Kidney (tissue), 13 donors: ENCODE measurements at regions not wholly inside any gene's neighbourhood (a gene's known extent, or its start where the extent isn't known, plus 50 kb on each side); places are given as distances from the start of the nearest gene placed in this dataset.

Source experiments
- DNase-seq, 5 donors: peaks; one replicate each; pipeline ENCODE4 v3.0.0-alpha.2; 2013 to 2020
- FAIRE-seq: peaks from 2 replicates; lab custom pipeline; 2012; peaks lifted over from hg19 to GRCh38; lab: Jason Lieb, UNC
- H3K27ac ChIP-seq, 2 donors: one replicate each; pipeline ENCODE4 v1.7.0; 2013; ENCODE audit warnings: low read depth in 2 of 2, low read length in 2 of 2, inconsistent platforms in 1 of 2
- H3K27me3 ChIP-seq: one replicate; pipeline ENCODE4 v1.7.1; 2013; ENCODE audit warnings: low read length, inconsistent platforms; ENCODE audit not compliant: control insufficient read depth, insufficient read depth
- H3K36me3 ChIP-seq, 3 donors: one replicate each; pipeline versions ENCODE4 v1.7.0 to v1.7.1; 2013; ENCODE audit warnings: low read length in 3 of 3, control low read depth in 1 of 3, inconsistent platforms in 1 of 3; ENCODE audit not compliant: insufficient read depth in 3 of 3, control insufficient read depth in 2 of 3
- H3K4me1 ChIP-seq, 3 donors: one replicate each; pipeline versions ENCODE4 v1.7.0 to v1.7.1; 2013; ENCODE audit warnings: low read length in 3 of 3, inconsistent platforms in 1 of 3, low read depth in 1 of 3; ENCODE audit not compliant: control insufficient read depth in 2 of 3, insufficient read depth in 2 of 3
- H3K4me3 ChIP-seq, 3 donors: one replicate each; pipeline versions ENCODE4 v1.7.0 to v1.8.1; 2013; ENCODE audit warnings: low read length in 3 of 3, control low read depth in 1 of 3, inconsistent platforms in 1 of 3
- H3K9ac ChIP-seq, 3 donors: one replicate each; pipeline versions ENCODE4 v1.7.0 to v1.7.1; 2013; ENCODE audit warnings: low read length in 3 of 3, control low read depth in 1 of 3, inconsistent platforms in 1 of 3
- H3K9me3 ChIP-seq, 3 donors: one replicate each; pipeline versions ENCODE4 v1.7.0 to v1.7.1; 2013; ENCODE audit warnings: low read length in 3 of 3, control low read depth in 1 of 3, inconsistent platforms in 1 of 3; ENCODE audit not compliant: control insufficient read depth in 2 of 3, insufficient read depth in 1 of 3
- CTCF ChIP-seq: IDR thresholded peaks from 3 replicates; pipeline ENCODE4 v1.5.1; 2012; ENCODE audit warnings: mild to moderate bottlenecking, moderate library complexity, borderline replicate concordance; ENCODE audit not compliant: insufficient read depth; ENCODE audit errors: extremely low read depth
- intact Hi-C: fragments of 100-400 bp; cut with DNase I; formaldehyde crosslinking; loops from one replicate; pipeline ENCODE4 v1.11.1; 2022
- donor health status: control.
- donor health status: control.
- donor health status: control.
- donor health status: control.
- donor health status: control.
- donor health status: DM: yes; HTN: yes; CAD: no.
- donor health status: Normal renal cell carcinoma (clear cell type).

GRCh38 chr7:86328801-86329433, 314.8 kb upstream of the GRM3 start:
- no peaks in the 10 kb centered on the region for H3K4me1 ChIP-seq
- FAIRE-seq (no peak), DNase-seq (no peak)
- no peak for TF ChIP-seq CTCF
- no peak overlapping the region for H3K9ac ChIP-seq
- no peak overlapping the region for H3K4me3 ChIP-seq
- intact Hi-C loops = no loop called here
- H3K27me3 ChIP-seq = no peaks in the 10 kb centered on the region
- H3K27ac ChIP-seq = no peak overlapping the region
- no peaks in the 10 kb centered on the region for H3K36me3 ChIP-seq
- H3K9me3 ChIP-seq = no peaks in the 10 kb centered on the region

GRCh38 chr7:86326847-86327246, 316.9 kb upstream of the GRM3 start:
- no peaks in the 10 kb centered on the region for H3K4me1 ChIP-seq
- no peaks in the 10 kb centered on the region for H3K9me3 ChIP-seq
- no peaks in the 10 kb centered on the region for H3K36me3 ChIP-seq
- no peak overlapping the region for H3K27ac ChIP-seq
- DNase-seq (no peak), FAIRE-seq (no peak)
- intact Hi-C loops = no loop called here
- TF ChIP-seq CTCF = no peak
- H3K4me3 ChIP-seq = no peak overlapping the region
- H3K9ac ChIP-seq = no peak overlapping the region
- no peaks in the 10 kb centered on the region for H3K27me3 ChIP-seq

- FAIRE-seq = no peak
- intact Hi-C loops = no loop called here
- Histone ChIP-seq H3K27me3 (no peaks in the 10 kb centered on the region), H3K36me3 (no peaks in the 10 kb centered on the region), H3K27ac (no peak overlapping the region), H3K4me1 (no peaks in the 10 kb centered on the region), H3K9me3 (no peaks in the 10 kb centered on the region), H3K4me3 (no peak overlapping the region), H3K9ac (no peak overlapping the region)
- no peak for TF ChIP-seq CTCF
- peak in 2 of 5 donors; percentile 8 to 9 for DNase-seq
Measured at GRCh38 chr7:86320889-86321288, 322.8 kb upstream of the GRM3 start.

- Histone ChIP-seq H3K27me3 (no peaks in the 10 kb centered on the region), H3K4me1 (no peaks in the 10 kb centered on the region), H3K27ac (no peak overlapping the region), H3K36me3 (no peaks in the 10 kb centered on the region), H3K4me3 (no peak overlapping the region), H3K9me3 (no peaks in the 10 kb centered on the region), H3K9ac (no peak overlapping the region)
- no peak for DNase-seq
- FAIRE-seq = no peak
- no peak for TF ChIP-seq CTCF
- intact Hi-C loops = no loop called here
Measured at GRCh38 chr7:86320341-86320740, 323.4 kb upstream of the GRM3 start.
